HG02798 (cell line): ENCODE measurements at regions not wholly inside any gene's neighbourhood (a gene's known extent, or its start where the extent isn't known, plus 50 kb on each side); places are given as distances from the start of the nearest gene placed in this dataset.
"Not testable (repeated sequence)": the region's sequence is repeated elsewhere in the genome, so short reads cannot be mapped to it uniquely, and the experiment has no call there.

Experiments
- ATAC-seq: cut with Tn5 transposase; IDR thresholded peaks from one replicate; pipeline ENCODE4 v1.9.1; 2021; ENCODE audit warnings: mild to moderate bottlenecking; ENCODE audit not compliant: unreplicated experiment, poor library complexity

- no peak for ATAC-seq
These were observed 55.9 kb upstream of the ALB start for GRCh38 chr4:73348185-73348584.

- ATAC-seq = no peak
These were observed 56.6 kb upstream of the ALB start for GRCh38 chr4:73347497-73347896.

- ATAC-seq = no peak
These were observed 58.6 kb upstream of the ALB start for GRCh38 chr4:73345399-73345975.

- ATAC-seq = no peak
These were observed 60.0 kb upstream of the ALB start for GRCh38 chr4:73344106-73344505.

- ATAC-seq = no peak
These were observed 60.7 kb upstream of the ALB start for GRCh38 chr4:73343432-73343831.

- ATAC-seq = peak; percentile 79
These were observed 62.6 kb upstream of the ALB start for GRCh38 chr4:73341454-73341853.

GRCh38 chr4:73340917-73341316, 63.2 kb upstream of the ALB start:
- no peak for ATAC-seq

GRCh38 chr4:73335679-73336078, 68.4 kb upstream of the ALB start:
- ATAC-seq = no peak

GRCh38 chr4:73332012-73332411, 72.1 kb upstream of the ALB start:
- ATAC-seq = not testable (repeated sequence)

- ATAC-seq = no peak
These were observed 70.7 kb upstream of the ANKRD17 start for GRCh38 chr4:73329300-73329699.

GRCh38 chr4:73325776-73326175, 67.2 kb upstream of the ANKRD17 start:
- ATAC-seq = not testable (repeated sequence)

GRCh38 chr4:73317092-73317491, 58.5 kb upstream of the ANKRD17 start:
- no peak for ATAC-seq

GRCh38 chr4:73315091-73315490, 56.5 kb upstream of the ANKRD17 start:
- no peak for ATAC-seq

GRCh38 chr4:73312967-73313366, 54.4 kb upstream of the ANKRD17 start:
- ATAC-seq = no peak

GRCh38 chr4:73311428-73311827, 52.8 kb upstream of the ANKRD17 start:
- ATAC-seq = no peak

GRCh38 chr4:73309211-73309610, 50.6 kb upstream of the ANKRD17 start:
- no peak for ATAC-seq
